Activated CD8-positive, alpha-beta memory T cell treated with anti-CD3 and anti-CD28 coated beads, Interleukin-2, amount 50 U/mL, for 1 hour (primary cell): ENCODE measurements at regions not wholly inside any gene's neighbourhood (a gene's known extent, or its start where the extent isn't known, plus 50 kb on each side); places are given as distances from the start of the nearest gene placed in this dataset.
"Not testable (repeated sequence)": the region's sequence is repeated elsewhere in the genome, so short reads cannot be mapped to it uniquely, and the experiment has no call there.

ENCODE experiments used
- DNase-seq: peaks from one replicate; pipeline ENCODE4 v3.0.0-alpha.2; 2020; ENCODE audit errors: extremely low read depth

- no peak for DNase-seq
These were observed 683.9 kb upstream of the KLHL1 start for GRCh38 chr13:70792121-70792520.

- DNase-seq: no peak
These were observed 681.5 kb upstream of the KLHL1 start for GRCh38 chr13:70789751-70790150.

GRCh38 chr13:70788074-70788473 lies 679.8 kb upstream of the KLHL1 start:
- DNase-seq: no peak

GRCh38 chr13:70784207-70784989 lies 676.1 kb upstream of the KLHL1 start:
- DNase-seq: no peak

GRCh38 chr13:70769817-70770216 lies 661.6 kb upstream of the KLHL1 start:
- DNase-seq: no peak

GRCh38 chr13:70758932-70759331 lies 650.7 kb upstream of the KLHL1 start:
- DNase-seq: no peak

- DNase-seq: no peak
These were observed 647.8 kb upstream of the KLHL1 start for GRCh38 chr13:70756088-70756487.

- no peak for DNase-seq
These were observed 647.2 kb upstream of the KLHL1 start for GRCh38 chr13:70755456-70755855.

GRCh38 chr13:70747262-70747661 lies 639.0 kb upstream of the KLHL1 start:
- DNase-seq: no peak

GRCh38 chr13:70746469-70746868 lies 638.2 kb upstream of the KLHL1 start:
- DNase-seq: not testable (repeated sequence)

- no peak for DNase-seq
These were observed 628.5 kb upstream of the KLHL1 start for GRCh38 chr13:70736622-70737317.

- DNase-seq: no peak
These were observed 624.4 kb upstream of the KLHL1 start for GRCh38 chr13:70732611-70733010.

- no peak for DNase-seq
These were observed 621.1 kb upstream of the KLHL1 start for GRCh38 chr13:70729369-70729768.

- no peak for DNase-seq
These were observed 615.5 kb upstream of the KLHL1 start for GRCh38 chr13:70723732-70724131.

GRCh38 chr13:70720386-70720785 lies 612.1 kb upstream of the KLHL1 start:
- DNase-seq: no peak

- no peak for DNase-seq
These were observed 606.7 kb upstream of the KLHL1 start for GRCh38 chr13:70714993-70715392.

- no peak for DNase-seq
These were observed 600.5 kb upstream of the KLHL1 start for GRCh38 chr13:70708775-70709174.

- no peak for DNase-seq
These were observed 595.5 kb upstream of the KLHL1 start for GRCh38 chr13:70703755-70704154.

- DNase-seq: no peak
These were observed 586.9 kb upstream of the KLHL1 start for GRCh38 chr13:70694996-70695715.

GRCh38 chr13:70668983-70669382 lies 560.7 kb upstream of the KLHL1 start:
- DNase-seq: no peak

GRCh38 chr13:70668293-70668692 lies 560.0 kb upstream of the KLHL1 start:
- DNase-seq: no peak

- DNase-seq: no peak
These were observed 558.8 kb upstream of the KLHL1 start for GRCh38 chr13:70666883-70667556.
